ENCODE measurements at regions not wholly inside any gene's neighbourhood (a gene's known extent, or its start where the extent isn't known, plus 50 kb on each side); places are given as distances from the start of the nearest gene placed in this dataset.

GRCh38 chrX:132561974-132562373, 73.1 kb upstream of the MBNL3 start:
- BruUV-seq (replicated peaks) = no TSS peak
- Histone ChIP-seq H3K9ac (ENCODE audit: control insufficient read depth, insufficient read depth, low read length) (no peak overlapping the region), H3K79me2 (ENCODE audit: control insufficient read depth, insufficient read depth, low read length) (no peaks in the 10 kb centered on the region), H3K36me3 (ENCODE audit: control insufficient read depth in 2 of 2, insufficient read depth in 2 of 2, low read length in 1 of 2) (no peaks in the 10 kb centered on the region), H2AFZ (ENCODE audit: control insufficient read depth, low read depth, low read length) (no peak overlapping the region), H4K20me1 (ENCODE audit: control insufficient read depth, insufficient read depth) (no peaks in the 10 kb centered on the region), H3K27me3 (replicated peaks in 1 of 2; ENCODE audit: control insufficient read depth in 2 of 2, insufficient read depth in 2 of 2, low read length in 1 of 2) (no peaks in the 10 kb centered on the region), H3K4me1 (ENCODE audit: control insufficient read depth, insufficient read depth, low read length) (no peaks in the 10 kb centered on the region), H3K27ac (ENCODE audit: control insufficient read depth, insufficient read depth) (no peak overlapping the region), H3K4me2 (ENCODE audit: control insufficient read depth, insufficient read depth) (no peak overlapping the region), H3K9me3 (replicated peaks; ENCODE audit: control insufficient read depth, insufficient read depth, low read length) (no peaks in the 10 kb centered on the region), H3K4me3 (no peak overlapping the region)
- 95% methylated on average over 1 of the region's 1 CpG for WGBS (ENCODE audit: insufficient coverage, insufficient replicate concordance, low lambda C conversion rate, missing lambda C conversion rate)
- SMC1A ChIA-PET (ENCODE audit: uncharacterized antibody, unreplicated experiment) = no interaction called here
- TF ChIP-seq IRF5 (IDR thresholded peaks at IDR 0.05; ENCODE audit: borderline replicate concordance) (no peak), ZBED1 (IDR thresholded peaks at IDR 0.05; ENCODE audit: borderline replicate concordance) (no peak)
- DNase-seq (ENCODE audit: low read depth, low spot score) (no peak), FAIRE-seq (no peak), ATAC-seq (no peak)
- in situ Hi-C loops (cut with MboI) (no loop called here), intact Hi-C loops (cut with micrococcal nuclease; ENCODE audit: unreplicated experiment) (no loop called here)
- RAD21 ChIA-PET (ENCODE audit: unreplicated experiment) = no interaction called here
- CTCF ChIA-PET = no interaction called here
- POLR2A ChIA-PET = no interaction called here

GRCh38 chrX:132561483-132561882, 72.6 kb upstream of the MBNL3 start:
- BruUV-seq (replicated peaks) = no TSS peak

More at GRCh38 chrX:132561483-132561882, 72.6 kb upstream of the MBNL3 start:
- SMC1A ChIA-PET (ENCODE audit: uncharacterized antibody, unreplicated experiment) = no interaction called here
- no peaks in the 10 kb centered on the region for H3K79me2 ChIP-seq (ENCODE audit: control insufficient read depth, insufficient read depth, low read length)
- no peak overlapping the region for H2AFZ ChIP-seq (ENCODE audit: control insufficient read depth, low read depth, low read length)
- no peak overlapping the region for H3K27ac ChIP-seq (ENCODE audit: control insufficient read depth, insufficient read depth)
- no peaks in the 10 kb centered on the region for H3K27me3 ChIP-seq (replicated peaks in 1 of 2; ENCODE audit: control insufficient read depth in 2 of 2, insufficient read depth in 2 of 2, low read length in 1 of 2)
- no peak overlapping the region for H3K4me2 ChIP-seq (ENCODE audit: control insufficient read depth, insufficient read depth)
- no peak for ATAC-seq
- CTCF ChIA-PET = no interaction called here
- in situ Hi-C loops (cut with MboI) = no loop called here
- no peak overlapping the region for H3K9ac ChIP-seq (ENCODE audit: control insufficient read depth, insufficient read depth, low read length)
- no peaks in the 10 kb centered on the region for H3K36me3 ChIP-seq (ENCODE audit: control insufficient read depth in 2 of 2, insufficient read depth in 2 of 2, low read length in 1 of 2)
- H3K9me3 ChIP-seq (replicated peaks; ENCODE audit: control insufficient read depth, insufficient read depth, low read length) = no peaks in the 10 kb centered on the region
- no peaks in the 10 kb centered on the region for H4K20me1 ChIP-seq (ENCODE audit: control insufficient read depth, insufficient read depth)
- 67% methylated on average over 4 of the region's 4 CpGs for WGBS (ENCODE audit: insufficient coverage, insufficient replicate concordance, low lambda C conversion rate, missing lambda C conversion rate)
- H3K4me1 ChIP-seq (ENCODE audit: control insufficient read depth, insufficient read depth, low read length) = no peaks in the 10 kb centered on the region
- no peak for FAIRE-seq
- no peak for DNase-seq (ENCODE audit: low read depth, low spot score)
- TF ChIP-seq PML (IDR thresholded peaks at IDR 0.05; ENCODE audit: low read length) = no peak
- TF ChIP-seq ATF2 (IDR thresholded peaks at IDR 0.05; ENCODE audit: low read length) = no peak
- TF ChIP-seq POLR2AphosphoS5 (IDR thresholded peaks at IDR 0.05; ENCODE audit: low read length) = no peak
- TF ChIP-seq FOS (IDR thresholded peaks at IDR 0.05; ENCODE audit: borderline replicate concordance, extremely low read depth, insufficient read length) = no peak
- no peak for TF ChIP-seq SP1 (IDR thresholded peaks at IDR 0.05; ENCODE audit: low read depth, low read length)
- no peak for TF ChIP-seq TCF7 (IDR thresholded peaks at IDR 0.05; ENCODE audit: borderline replicate concordance)
- no peak for TF ChIP-seq NFIC (IDR thresholded peaks at IDR 0.05; ENCODE audit: low read depth, low read length)
- no peak for TF ChIP-seq USF1 (IDR thresholded peaks at IDR 0.05; ENCODE audit: borderline replicate concordance, extremely low read length, insufficient read depth, low read depth, low read length)
- TF ChIP-seq GATAD2B (conservative IDR thresholded peaks at IDR 0.05; ENCODE audit: low read depth) = no peak
- intact Hi-C loops (cut with micrococcal nuclease; ENCODE audit: unreplicated experiment) = no loop called here
- no peak overlapping the region for H3K4me3 ChIP-seq
- POLR2A ChIA-PET = no interaction called here
- RAD21 ChIA-PET (ENCODE audit: unreplicated experiment) = no interaction called here
